Activated CD4-positive, alpha-beta T cell treated with anti-CD3 and anti-CD28 coated beads, Interleukin-2, amount 10 ng/mL, durations not matched to agents 7 days and 5 days (primary cell): ENCODE measurements at regions not wholly inside any gene's neighbourhood (a gene's known extent, or its start where the extent isn't known, plus 50 kb on each side); places are given as distances from the start of the nearest gene placed in this dataset.
A peak's percentile ranks its signal among the peaks of the same experiment; 100 is the strongest.

Experiments
- CTCF ChIA-PET: fragments of 350-600 bp; sonication (Branson Sonifier 250); formaldehyde crosslinking; loops from one replicate; lab custom pipeline; 2021; ENCODE audit warnings: antibody characterized with exemption; lab: Charles Lee
- POLR2A ChIA-PET: fragments of 350-600 bp; sonication (Branson Sonifier 250); formaldehyde crosslinking; loops from one replicate; lab custom pipeline; 2021; ENCODE audit warnings: antibody characterized with exemption; lab: Charles Lee
- DNase-seq: peaks from one replicate; pipeline ENCODE4 v3.0.0-alpha.2; 2020
- H3K27ac Mint-ChIP-seq: one replicate; pipeline ENCODE4 v1.8.0; 2021; ENCODE audit warnings: mild to moderate bottlenecking, moderate library complexity, mixed read lengths
- H3K27me3 Mint-ChIP-seq: one replicate; pipeline ENCODE4 v1.8.0; 2021; ENCODE audit warnings: mixed read lengths
- H3K36me3 Mint-ChIP-seq: one replicate; pipeline ENCODE4 v1.8.0; 2021; ENCODE audit warnings: low read depth, mixed read lengths
- H3K4me1 Mint-ChIP-seq: one replicate; pipeline ENCODE4 v1.8.0; 2021; ENCODE audit warnings: mixed read lengths
- H3K4me3 Mint-ChIP-seq: one replicate; pipeline ENCODE4 v1.8.0; 2021; ENCODE audit warnings: mild to moderate bottlenecking, moderate library complexity, mixed read lengths
- H3K9me3 Mint-ChIP-seq: one replicate; pipeline ENCODE4 v1.8.0; 2021; ENCODE audit warnings: mixed read lengths

DNA sequence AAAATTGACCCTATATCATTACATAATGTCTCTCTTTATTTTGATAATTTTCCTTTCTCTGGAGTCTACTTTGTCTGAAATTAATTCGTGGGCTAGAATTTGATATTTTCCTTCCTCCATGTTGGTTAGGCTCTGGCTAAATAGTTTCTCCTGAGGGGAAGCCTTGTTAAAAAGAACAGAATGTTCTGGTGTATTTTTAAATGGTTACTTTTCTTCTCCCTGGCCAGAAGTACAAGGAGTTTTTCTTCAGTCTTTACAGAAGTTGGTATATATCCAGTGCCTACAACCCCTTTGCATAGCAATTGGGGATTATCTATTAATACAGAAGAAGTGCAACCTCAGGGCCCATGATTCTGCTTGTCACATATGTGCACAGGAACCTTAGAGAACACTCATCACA, 185.6 kb upstream of the RAB4A start:
- Mint-ChIP-seq H3K9me3 (peaks cover 26% of the 10 kb centered on the region), H3K27ac (no peak overlapping the region), H3K36me3 (peaks cover 8% of the 10 kb centered on the region), H3K4me1 (no peaks in the 10 kb centered on the region), H3K27me3 (peaks cover 23% of the 10 kb centered on the region), H3K4me3 (no peak overlapping the region)
- no peak for DNase-seq
- ChIA-PET POLR2A (no interaction called here), CTCF (no interaction called here)

DNA sequence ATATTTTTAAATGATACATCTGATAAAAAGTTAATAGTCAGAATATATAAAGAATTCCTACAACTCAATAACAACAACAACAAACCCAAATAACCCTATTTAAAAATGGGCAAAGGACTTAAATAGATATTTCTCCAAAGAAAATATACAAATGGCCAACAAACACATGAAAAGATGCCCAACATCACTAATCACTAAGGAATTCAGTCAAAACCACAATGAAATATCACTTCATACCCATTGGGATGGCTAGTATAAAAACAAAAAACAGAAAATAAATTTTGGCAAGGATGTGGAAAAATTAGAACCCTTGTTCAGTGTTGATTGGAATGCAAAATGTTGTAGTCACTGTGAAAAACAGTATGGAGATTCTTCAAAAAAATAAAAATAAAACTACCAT, 184.8 kb upstream of the RAB4A start:
- peaks cover 23% of the 10 kb centered on the region for H3K27me3 Mint-ChIP-seq
- DNase-seq, result no peak
- ChIA-PET POLR2A (no interaction called here), CTCF (no interaction called here)
- peaks cover 8% of the 10 kb centered on the region for H3K36me3 Mint-ChIP-seq
- H3K9me3 Mint-ChIP-seq, result peaks cover 22% of the 10 kb centered on the region
- no peak overlapping the region for H3K27ac Mint-ChIP-seq
- no peaks in the 10 kb centered on the region for H3K4me1 Mint-ChIP-seq
- no peak overlapping the region for H3K4me3 Mint-ChIP-seq

DNA sequence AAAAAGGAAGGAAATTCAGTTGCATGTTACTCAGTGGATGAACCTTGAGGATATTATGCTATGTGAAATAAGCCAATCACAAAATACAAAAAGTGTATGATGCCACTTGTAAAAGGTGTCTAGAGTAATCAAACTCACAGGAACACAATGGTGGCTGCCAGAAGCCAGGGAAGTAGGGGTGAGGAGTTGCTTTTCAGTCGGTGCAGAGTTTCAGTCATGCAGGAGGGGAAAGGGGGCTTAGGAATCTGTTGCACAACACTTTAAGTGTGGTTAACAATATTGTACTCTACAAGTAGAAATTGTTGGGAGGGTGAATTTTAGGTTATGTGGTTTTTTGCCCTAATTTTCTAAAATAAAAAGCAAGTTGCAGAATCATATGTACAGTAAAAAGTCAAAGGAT, 184.2 kb upstream of the RAB4A start:
- Mint-ChIP-seq H3K27me3 (peaks cover 18% of the 10 kb centered on the region), H3K4me3 (no peak overlapping the region), H3K36me3 (peaks cover 6% of the 10 kb centered on the region), H3K9me3 (peaks cover 17% of the 10 kb centered on the region), H3K27ac (no peak overlapping the region), H3K4me1 (no peaks in the 10 kb centered on the region)
- no peak for DNase-seq
- CTCF ChIA-PET, result no interaction called here
- POLR2A ChIA-PET, result no interaction called here

DNA sequence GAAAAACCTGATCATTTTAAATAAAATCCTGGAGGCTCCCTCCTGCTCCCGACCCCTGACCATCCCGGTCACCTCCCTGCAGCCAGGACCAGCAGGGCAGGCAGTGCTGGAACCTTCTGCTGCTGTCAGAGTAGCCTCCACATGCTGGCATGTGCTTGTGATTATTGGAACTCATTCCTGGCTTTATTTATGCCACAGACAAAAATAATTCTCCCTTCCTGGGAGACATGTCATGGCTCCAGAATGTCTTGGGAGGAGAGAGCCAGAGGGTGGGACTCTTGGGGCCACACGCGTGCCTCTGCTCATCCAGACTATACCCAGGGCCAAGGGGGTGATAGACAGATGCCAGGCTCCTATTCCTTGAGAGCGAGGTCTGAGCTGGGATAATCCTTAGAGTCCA, 183.6 kb upstream of the RAB4A start:
- Mint-ChIP-seq H3K9me3 (peaks cover 11% of the 10 kb centered on the region), H3K27ac (no peak overlapping the region), H3K4me1 (no peaks in the 10 kb centered on the region), H3K4me3 (no peak overlapping the region), H3K27me3 (peaks cover 16% of the 10 kb centered on the region), H3K36me3 (peaks cover 6% of the 10 kb centered on the region)
- ChIA-PET CTCF (no interaction called here), POLR2A (no interaction called here)
- no peak for DNase-seq

DNA sequence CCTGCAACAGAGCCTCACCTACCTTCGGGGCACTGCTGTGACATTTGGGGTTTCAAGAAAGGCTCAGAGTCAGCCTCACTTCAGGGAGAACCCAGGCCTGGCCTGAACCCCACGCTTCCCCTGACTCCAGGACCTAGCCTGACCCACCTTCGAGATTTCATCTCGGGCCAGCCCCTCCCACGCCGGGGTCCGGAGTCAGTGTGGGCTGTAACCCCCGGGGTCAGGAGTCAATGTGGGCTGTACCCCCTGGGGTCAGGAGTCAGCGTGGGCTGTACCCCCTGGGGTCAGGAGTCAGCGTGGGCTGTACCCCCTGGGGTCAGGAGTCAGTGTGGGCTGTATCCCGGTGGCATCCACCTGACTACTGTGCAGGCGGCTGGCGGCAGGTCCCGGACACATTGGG, 183.0 kb upstream of the RAB4A start:
- ChIA-PET POLR2A (no interaction called here), CTCF (no interaction called here)
- Mint-ChIP-seq H3K27ac (no peak overlapping the region), H3K36me3 (peaks cover 4% of the 10 kb centered on the region), H3K4me3 (no peak overlapping the region), H3K9me3 (peaks cover 7% of the 10 kb centered on the region), H3K4me1 (peaks cover 5% of the 10 kb centered on the region), H3K27me3 (peaks cover 11% of the 10 kb centered on the region)
- no peak for DNase-seq

DNA sequence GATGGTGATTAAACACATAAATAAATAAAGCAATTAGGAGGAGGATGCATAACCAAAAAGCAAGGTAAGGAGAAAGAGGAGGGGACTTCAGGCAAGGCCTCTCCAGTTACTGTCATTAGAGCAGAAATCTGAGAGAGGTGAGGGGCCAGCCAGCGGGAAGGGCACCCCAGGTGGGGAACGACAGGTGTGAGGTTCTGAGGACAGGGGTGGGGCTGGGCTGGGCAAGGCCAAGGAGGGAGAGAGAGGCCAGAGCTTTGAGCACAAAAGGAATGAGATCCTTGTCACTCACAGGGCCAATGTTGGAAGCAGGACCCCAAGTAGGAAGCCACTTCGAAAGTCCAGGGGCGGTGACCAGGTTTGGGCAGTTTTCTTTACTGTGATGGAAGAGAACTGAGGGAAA, 182.2 kb upstream of the RAB4A start:
- CTCF ChIA-PET, result no interaction called here
- POLR2A ChIA-PET, result no interaction called here

DNA sequence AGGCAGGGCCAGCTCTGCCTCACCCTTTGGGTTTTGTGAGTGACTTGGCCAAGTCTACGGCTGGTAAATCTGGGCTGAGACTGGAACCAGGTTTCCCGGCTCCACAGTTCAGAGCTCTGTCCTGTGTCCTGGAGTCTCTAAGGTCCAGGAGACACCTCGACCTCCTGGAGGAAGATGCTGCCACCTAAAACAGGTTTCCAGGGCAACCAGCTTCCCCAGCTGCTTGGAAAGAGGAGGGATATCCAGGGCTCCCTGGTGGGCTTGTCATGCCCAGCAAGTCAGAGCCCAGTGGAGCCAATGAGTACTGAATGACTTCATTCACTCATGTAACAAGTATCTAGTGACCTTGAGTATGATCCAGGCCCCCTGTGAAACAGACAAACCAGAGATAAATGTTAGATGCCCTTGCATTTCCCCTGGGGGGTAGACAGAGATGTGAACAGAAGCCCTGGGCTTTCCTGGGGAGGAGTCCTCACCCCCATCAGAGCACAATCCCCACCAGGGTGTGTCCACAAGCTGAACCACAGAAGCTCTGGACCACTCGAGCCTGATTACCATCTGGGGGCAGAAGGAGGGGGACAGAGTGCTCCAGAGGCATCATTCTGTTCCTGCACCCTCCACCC, 181.2 kb upstream of the RAB4A start:
- no peak overlapping the region for H3K4me3 Mint-ChIP-seq
- H3K4me1 Mint-ChIP-seq, result peaks cover 8% of the 10 kb centered on the region
- ChIA-PET CTCF (no interaction called here), POLR2A (no interaction called here)
- H3K27ac Mint-ChIP-seq, result no peak overlapping the region
- H3K9me3 Mint-ChIP-seq, result no peaks in the 10 kb centered on the region
- no peaks in the 10 kb centered on the region for H3K36me3 Mint-ChIP-seq
- no peak for DNase-seq
- peaks cover 2% of the 10 kb centered on the region for H3K27me3 Mint-ChIP-seq

More for the DNA sequence above, 182.2 kb upstream of the RAB4A start:
- Mint-ChIP-seq H3K4me3 (no peak overlapping the region), H3K27me3 (peaks cover 8% of the 10 kb centered on the region), H3K9me3 (peaks cover 2% of the 10 kb centered on the region), H3K27ac (no peak overlapping the region), H3K4me1 (peaks cover 8% of the 10 kb centered on the region), H3K36me3 (peaks cover 2% of the 10 kb centered on the region)
- DNase-seq, result no peak

DNA sequence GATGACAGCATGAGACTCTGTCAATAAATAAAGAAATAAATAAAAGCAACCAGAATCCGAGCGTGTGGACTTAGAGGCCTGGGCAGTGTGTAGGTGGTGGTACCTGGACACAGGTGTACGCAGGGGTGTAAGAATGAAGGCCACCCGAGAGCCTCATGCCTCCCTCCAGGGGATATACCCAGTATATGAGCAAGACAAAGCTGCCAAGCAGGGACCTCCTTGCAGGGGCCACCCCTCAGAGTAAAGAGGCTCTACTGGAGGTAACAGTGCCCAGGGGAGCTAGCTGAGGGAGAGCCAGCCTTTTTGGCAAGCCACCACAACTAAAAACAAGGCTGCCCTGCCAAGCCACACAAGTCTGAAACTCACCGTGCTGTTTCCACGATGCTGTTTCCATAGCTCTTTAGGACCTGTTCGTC, 179.2 kb upstream of the RAB4A start:
- no peaks in the 10 kb centered on the region for H3K36me3 Mint-ChIP-seq
- no peak overlapping the region for H3K4me3 Mint-ChIP-seq
- POLR2A ChIA-PET, result no interaction called here
- DNase-seq, result no peak
- H3K27me3 Mint-ChIP-seq, result no peaks in the 10 kb centered on the region
- no peaks in the 10 kb centered on the region for H3K9me3 Mint-ChIP-seq
- H3K27ac Mint-ChIP-seq, result no peak overlapping the region
- CTCF ChIA-PET, result interaction anchor here (1.3 kb wide), 1 partner anchor 9 kb away, joined by 4 read pairs; no protein-coding TSS in a partner anchor
- peaks cover 8% of the 10 kb centered on the region for H3K4me1 Mint-ChIP-seq

DNA sequence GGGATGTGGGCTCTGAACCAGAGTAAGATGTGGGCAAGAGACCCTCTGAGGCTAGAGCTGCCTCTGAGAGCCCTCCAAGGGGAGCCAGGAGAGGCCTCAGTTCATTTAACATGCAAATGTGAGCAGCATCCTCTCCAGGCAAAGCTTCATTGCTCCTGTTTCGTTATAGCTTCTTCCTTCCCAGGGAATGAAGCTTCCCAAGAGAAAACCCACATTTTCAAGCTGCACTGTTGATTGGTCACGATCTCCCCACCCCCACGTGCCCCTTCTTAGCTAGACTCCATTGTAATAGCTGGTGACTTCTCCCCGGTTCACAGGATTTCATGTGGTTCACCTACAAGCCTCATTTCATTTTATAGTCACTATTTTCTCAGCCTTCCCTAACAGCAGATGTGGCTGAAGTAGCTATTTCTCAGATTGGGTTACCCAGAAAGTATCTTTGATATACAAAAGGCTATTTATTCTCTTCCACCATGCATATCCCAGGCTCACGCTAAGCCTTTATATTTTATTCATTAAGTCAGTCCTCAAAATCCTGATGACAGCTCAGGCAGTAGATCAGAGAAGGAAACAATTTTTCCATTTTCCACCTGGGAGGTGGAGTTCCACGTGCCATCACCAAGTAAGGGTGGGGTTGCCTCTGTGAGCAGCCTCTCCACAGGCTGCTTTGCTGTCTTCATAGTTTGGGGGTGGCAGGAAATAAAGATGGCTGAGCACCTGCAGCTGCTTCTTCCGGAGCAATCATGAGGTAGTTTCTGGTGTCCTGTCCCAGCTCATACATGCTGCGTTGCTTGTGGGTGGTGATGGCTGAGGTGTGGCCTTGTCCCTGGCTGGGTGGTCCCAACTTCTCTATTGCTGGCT, 178.3 kb upstream of the RAB4A start:
- Mint-ChIP-seq H3K36me3 (no peaks in the 10 kb centered on the region), H3K27me3 (no peaks in the 10 kb centered on the region), H3K27ac (peak overlapping the region; percentile 60), H3K4me3 (no peak overlapping the region), H3K4me1 (peaks cover 8% of the 10 kb centered on the region), H3K9me3 (no peaks in the 10 kb centered on the region)
- no peak for DNase-seq
- POLR2A ChIA-PET, result no interaction called here
- CTCF ChIA-PET, result interaction anchor here (0.9 to 1.3 kb wide), 2 partner anchors 10 to 20 kb away, joined by 3 to 4 read pairs; no protein-coding TSS in a partner anchor

DNA sequence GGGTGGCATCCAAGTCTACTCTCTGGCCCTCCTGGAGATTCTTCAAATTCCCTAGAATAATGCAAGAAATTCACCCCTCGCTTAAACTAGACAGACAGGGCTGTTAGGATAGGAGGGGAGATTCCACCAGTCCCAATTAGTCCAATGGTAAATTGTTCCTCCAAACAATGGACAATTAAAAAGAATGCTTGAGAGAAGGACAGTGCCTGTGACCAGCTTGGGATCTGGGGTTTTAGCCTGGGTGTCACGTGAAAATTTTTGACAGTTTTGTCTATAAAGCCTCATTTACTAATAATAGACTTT, 177.7 kb upstream of the RAB4A start:
- Mint-ChIP-seq H3K36me3 (no peaks in the 10 kb centered on the region), H3K4me1 (peaks cover 8% of the 10 kb centered on the region), H3K9me3 (no peaks in the 10 kb centered on the region), H3K27me3 (no peaks in the 10 kb centered on the region), H3K27ac (no peak overlapping the region), H3K4me3 (no peak overlapping the region)
- DNase-seq, result no peak
- ChIA-PET CTCF (interaction anchor here (0.9 kb wide), 1 partner anchor 20 kb away, joined by 3 read pairs; no protein-coding TSS in a partner anchor), POLR2A (no interaction called here)

DNA sequence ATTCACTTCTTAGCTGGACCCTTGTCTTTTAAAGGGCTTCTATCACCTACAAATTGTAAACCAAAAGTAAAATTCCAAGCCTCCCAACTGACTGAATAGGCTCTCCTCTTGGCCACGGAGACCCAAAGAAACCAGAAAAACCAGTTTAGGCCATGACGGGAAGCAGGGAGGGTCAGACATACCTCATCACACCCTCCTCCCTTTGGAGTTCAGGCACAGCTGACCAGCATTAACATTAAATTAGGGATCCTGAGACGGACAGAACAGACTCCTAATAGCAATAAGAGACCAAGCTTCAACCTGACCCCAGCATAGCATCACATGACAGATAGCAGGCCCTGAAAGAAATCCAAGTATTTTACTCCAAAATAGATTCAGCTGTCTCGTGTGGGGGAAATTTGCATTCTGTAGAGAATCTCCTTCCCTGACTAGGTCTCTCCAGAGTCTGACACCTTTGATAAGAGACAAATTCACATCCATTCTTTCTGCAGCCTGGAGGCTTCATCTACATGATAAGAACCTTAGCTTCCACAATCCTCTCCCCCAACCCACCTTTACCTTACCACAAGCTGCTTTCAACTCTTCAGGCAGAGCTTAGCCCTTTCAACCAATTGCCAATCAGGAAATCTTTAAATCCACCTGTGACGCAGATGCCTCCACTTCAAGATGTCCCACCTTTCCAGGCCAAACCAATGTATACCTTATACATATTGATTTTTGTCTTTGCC, 177.1 kb upstream of the RAB4A start:
- ChIA-PET CTCF (interaction anchor here (0.9 to 1.2 kb wide), 3 partner anchors 11 to 21 kb away, joined by 3 to 5 read pairs (median 4); no protein-coding TSS in a partner anchor), POLR2A (no interaction called here)
- Mint-ChIP-seq H3K9me3 (no peaks in the 10 kb centered on the region), H3K27ac (no peak overlapping the region), H3K4me1 (peaks cover 8% of the 10 kb centered on the region), H3K36me3 (no peaks in the 10 kb centered on the region), H3K27me3 (no peaks in the 10 kb centered on the region), H3K4me3 (no peak overlapping the region)
- DNase-seq, result no peak

DNA sequence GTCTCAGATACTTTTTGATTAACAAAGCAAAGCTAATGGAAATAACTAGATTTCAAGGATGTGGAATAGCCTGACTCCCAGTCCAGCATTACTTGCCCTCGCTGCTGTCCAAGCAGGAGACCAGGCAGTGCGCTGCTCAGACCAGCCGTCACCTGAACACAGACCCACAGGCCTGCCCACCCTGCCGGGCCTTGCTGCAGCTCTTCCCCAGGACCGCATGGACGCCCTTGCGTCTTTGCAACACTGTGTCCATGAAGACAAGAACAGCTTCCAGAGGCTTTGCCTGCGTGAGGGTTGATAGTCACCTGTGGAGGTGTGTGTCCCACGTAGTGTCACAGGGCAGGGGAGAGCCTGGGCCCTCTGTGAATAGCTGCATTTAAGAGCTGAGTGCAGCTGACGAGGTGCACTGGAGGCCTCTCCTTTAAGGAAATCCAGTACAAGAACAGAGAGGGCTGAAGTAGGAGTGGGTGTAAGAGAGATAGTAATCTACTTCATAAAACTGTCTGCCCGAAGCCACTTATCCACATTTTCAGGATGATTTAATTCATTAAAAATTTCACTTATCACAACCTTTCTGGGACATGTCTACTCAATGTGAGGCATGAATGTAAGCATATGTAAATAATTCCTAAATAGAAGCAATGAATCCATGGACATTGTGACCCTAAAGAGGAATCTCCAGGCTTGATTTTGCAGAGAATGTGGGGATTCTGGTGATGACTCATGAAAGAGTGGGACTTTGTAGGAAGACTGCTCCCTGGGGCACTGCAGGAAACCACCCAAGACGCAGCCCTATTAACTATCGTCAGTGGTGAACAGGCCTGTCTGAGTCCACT, 176.2 kb upstream of the RAB4A start:
- Mint-ChIP-seq H3K27ac (no peak overlapping the region), H3K36me3 (no peaks in the 10 kb centered on the region), H3K4me1 (peaks cover 8% of the 10 kb centered on the region), H3K27me3 (no peaks in the 10 kb centered on the region), H3K9me3 (no peaks in the 10 kb centered on the region), H3K4me3 (no peak overlapping the region)
- DNase-seq, result no peak
- ChIA-PET CTCF (interaction anchor here (1.0 to 1.2 kb wide), 2 partner anchors 11 to 14 kb away, joined by 4 to 5 read pairs; no protein-coding TSS in a partner anchor), POLR2A (no interaction called here)
